ENCODE measurements at regions not wholly inside any gene's neighbourhood (a gene's known extent, or its start where the extent isn't known, plus 50 kb on each side); places are given as distances from the start of the nearest gene placed in this dataset.
A peak's percentile ranks its signal among the peaks of the same experiment; 100 is the strongest.

DNA sequence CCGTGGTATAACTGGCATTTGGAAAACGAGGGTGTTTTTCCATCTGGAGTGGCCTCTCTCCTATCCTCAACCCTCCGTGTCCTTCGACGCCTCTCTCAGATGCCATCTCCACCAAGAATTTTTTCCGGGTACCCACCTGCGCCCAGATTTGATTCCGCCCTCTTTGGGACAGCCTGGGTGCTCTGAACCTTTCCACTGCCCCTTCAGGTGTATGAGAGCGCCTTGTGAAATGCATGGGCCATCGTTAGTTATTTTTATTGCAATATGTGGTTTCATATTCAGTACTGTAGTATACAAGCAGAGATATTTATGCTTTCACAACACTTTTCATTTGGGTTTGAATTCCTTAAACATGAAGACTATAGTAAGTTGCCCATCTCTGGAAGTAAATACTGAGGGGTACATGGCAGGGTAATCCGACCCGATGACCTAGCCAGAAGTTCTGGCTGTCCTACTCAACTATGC, 78.2 kb upstream of the IFNE start:
- no peaks in the 10 kb centered on the region for H4K20me1 ChIP-seq (ENCODE audit: control insufficient read depth, extremely low read depth, insufficient read depth, low read length)
- TF ChIP-seq, protein P1, sequence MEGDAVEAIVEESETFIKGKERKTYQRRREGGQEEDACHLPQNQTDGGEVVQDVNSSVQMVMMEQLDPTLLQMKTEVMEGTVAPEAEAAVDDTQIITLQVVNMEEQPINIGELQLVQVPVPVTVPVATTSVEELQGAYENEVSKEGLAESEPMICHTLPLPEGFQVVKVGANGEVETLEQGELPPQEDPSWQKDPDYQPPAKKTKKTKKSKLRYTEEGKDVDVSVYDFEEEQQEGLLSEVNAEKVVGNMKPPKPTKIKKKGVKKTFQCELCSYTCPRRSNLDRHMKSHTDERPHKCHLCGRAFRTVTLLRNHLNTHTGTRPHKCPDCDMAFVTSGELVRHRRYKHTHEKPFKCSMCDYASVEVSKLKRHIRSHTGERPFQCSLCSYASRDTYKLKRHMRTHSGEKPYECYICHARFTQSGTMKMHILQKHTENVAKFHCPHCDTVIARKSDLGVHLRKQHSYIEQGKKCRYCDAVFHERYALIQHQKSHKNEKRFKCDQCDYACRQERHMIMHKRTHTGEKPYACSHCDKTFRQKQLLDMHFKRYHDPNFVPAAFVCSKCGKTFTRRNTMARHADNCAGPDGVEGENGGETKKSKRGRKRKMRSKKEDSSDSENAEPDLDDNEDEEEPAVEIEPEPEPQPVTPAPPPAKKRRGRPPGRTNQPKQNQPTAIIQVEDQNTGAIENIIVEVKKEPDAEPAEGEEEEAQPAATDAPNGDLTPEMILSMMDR (optimal IDR thresholded peaks at IDR 0.05 in 1 of 3, IDR thresholded peaks at IDR 0.05 in 1 of 3, conservative IDR thresholded peaks at IDR 0.05 in 1 of 3; ENCODE audit: extremely low read depth in 1 of 3, insufficient read depth in 2 of 3, low read length in 3 of 3): no peak
- no peak for TF ChIP-seq EZH2 (IDR thresholded peaks at IDR 0.05; ENCODE audit: low read length)
- H3K9me3 ChIP-seq (ENCODE audit: control insufficient read depth, low read depth, low read length): no peaks in the 10 kb centered on the region
- peak overlapping the region; percentile 85 for H3K27ac ChIP-seq (ENCODE audit: control insufficient read depth, insufficient read depth, low read length)
- DNase-seq (ENCODE audit: low read depth, low spot score) (no peak), FAIRE-seq (peak; percentile 52)
- H3K9ac ChIP-seq (ENCODE audit: control insufficient read depth, extremely low read depth, insufficient read depth, low read length): peak overlapping the region; percentile 95
- peak overlapping the region; percentile 62 to 80 (median 71) for H3K4me3 ChIP-seq (ENCODE audit: control insufficient read depth in 2 of 3, extremely low read depth in 1 of 3, insufficient read depth in 2 of 3, low read depth in 1 of 3, low read length in 3 of 3)
- dilution Hi-C loops (cut with MboI; ENCODE audit: extremely low pct_ligation_motif_present, low sequenced_read_pairs): loop anchor here (25.0 kb wide), 1 partner anchor 227 kb away; no protein-coding TSS in a partner anchor
- H3K4me1 ChIP-seq (ENCODE audit: control insufficient read depth, extremely low read depth, insufficient read depth, low read length): peaks cover 26% of the 10 kb centered on the region
- no peaks in the 10 kb centered on the region for H3K27me3 ChIP-seq (ENCODE audit: control insufficient read depth, extremely low read depth, insufficient read depth, low read length)
- H3K9me1 ChIP-seq (ENCODE audit: control insufficient read depth, extremely low read depth, insufficient read depth, low read length): no peaks in the 10 kb centered on the region
- H3K4me2 ChIP-seq (ENCODE audit: control insufficient read depth, extremely low read depth, insufficient read depth, low read depth, low read length): peak overlapping the region; percentile 84
- no peak overlapping the region for H2AFZ ChIP-seq (ENCODE audit: control insufficient read depth, low read length)
- peaks cover 80% of the 10 kb centered on the region for H3K79me2 ChIP-seq (ENCODE audit: control insufficient read depth, insufficient read depth, low read length)
- peaks cover 0 to 1% of the 10 kb centered on the region in 2 experiments for H3K36me3 ChIP-seq (ENCODE audit: control insufficient read depth in 2 of 2, extremely low read depth in 1 of 2, insufficient read depth in 2 of 2, low read length in 2 of 2)

DNA sequence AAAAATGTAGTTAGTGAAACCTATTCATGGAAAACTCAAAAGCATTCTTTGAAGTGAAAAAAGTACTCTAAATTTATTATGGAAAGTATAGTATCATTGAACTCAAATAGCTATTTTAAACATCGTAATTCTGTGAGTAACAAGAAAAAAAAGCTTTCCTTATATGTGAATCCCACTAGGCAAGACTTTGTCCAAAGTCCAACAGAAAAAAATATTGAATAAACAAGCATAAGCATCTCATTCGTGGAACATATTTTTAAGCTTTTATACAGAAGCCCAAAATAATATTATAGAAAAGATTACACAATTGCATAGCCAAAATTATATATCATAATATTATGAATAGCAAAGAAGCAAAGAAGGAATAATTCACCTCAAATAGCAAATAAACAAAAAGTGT, 79.4 kb upstream of the IFNE start:
- no peaks in the 10 kb centered on the region for H4K20me1 ChIP-seq (ENCODE audit: control insufficient read depth, extremely low read depth, insufficient read depth, low read length)
- no peaks in the 10 kb centered on the region for H3K9me3 ChIP-seq (ENCODE audit: control insufficient read depth, low read depth, low read length)
- no peak for TF ChIP-seq EZH2 (IDR thresholded peaks at IDR 0.05; ENCODE audit: low read length)
- TF ChIP-seq, protein P1 (optimal IDR thresholded peaks at IDR 0.05 in 1 of 3, IDR thresholded peaks at IDR 0.05 in 1 of 3, conservative IDR thresholded peaks at IDR 0.05 in 1 of 3; ENCODE audit: extremely low read depth in 1 of 3, insufficient read depth in 2 of 3, low read length in 3 of 3): no peak
- H3K4me1 ChIP-seq (ENCODE audit: control insufficient read depth, extremely low read depth, insufficient read depth, low read length): peaks cover 37% of the 10 kb centered on the region
- H3K4me2 ChIP-seq (ENCODE audit: control insufficient read depth, extremely low read depth, insufficient read depth, low read depth, low read length): no peak overlapping the region
- dilution Hi-C loops (cut with MboI; ENCODE audit: extremely low pct_ligation_motif_present, low sequenced_read_pairs): loop anchor here (25.0 kb wide), 1 partner anchor 226 kb away; no protein-coding TSS in a partner anchor
- peaks cover 70% of the 10 kb centered on the region for H3K79me2 ChIP-seq (ENCODE audit: control insufficient read depth, insufficient read depth, low read length)
- no peaks in the 10 kb centered on the region for H3K36me3 ChIP-seq (ENCODE audit: control insufficient read depth in 2 of 2, extremely low read depth in 1 of 2, insufficient read depth in 2 of 2, low read length in 2 of 2)
- no peaks in the 10 kb centered on the region for H3K9me1 ChIP-seq (ENCODE audit: control insufficient read depth, extremely low read depth, insufficient read depth, low read length)
- peak overlapping the region in 1 of 3 experiments; percentile 8 for H3K4me3 ChIP-seq (ENCODE audit: control insufficient read depth in 2 of 3, extremely low read depth in 1 of 3, insufficient read depth in 2 of 3, low read depth in 1 of 3, low read length in 3 of 3)
- H3K27ac ChIP-seq (ENCODE audit: control insufficient read depth, insufficient read depth, low read length): no peak overlapping the region
- no peaks in the 10 kb centered on the region for H3K27me3 ChIP-seq (ENCODE audit: control insufficient read depth, extremely low read depth, insufficient read depth, low read length)
- H3K9ac ChIP-seq (ENCODE audit: control insufficient read depth, extremely low read depth, insufficient read depth, low read length): no peak overlapping the region
- H2AFZ ChIP-seq (ENCODE audit: control insufficient read depth, low read length): no peak overlapping the region
- DNase-seq (ENCODE audit: low read depth, low spot score) (no peak), FAIRE-seq (no peak)
